GM18507 (cell line): ENCODE measurements at regions not wholly inside any gene's neighbourhood (a gene's known extent, or its start where the extent isn't known, plus 50 kb on each side); places are given as distances from the start of the nearest gene placed in this dataset.
"Not testable (repeated sequence)": the region's sequence is repeated elsewhere in the genome, so short reads cannot be mapped to it uniquely, and the experiment has no call there.

ENCODE experiments used
- DNase-seq: peaks from one replicate; pipeline ENCODE4 v3.0.0; 2011; ENCODE audit warnings: low read depth; ENCODE audit not compliant: insufficient read length; ENCODE audit errors: extremely low spot score
- FAIRE-seq: peaks from 2 replicates; lab custom pipeline; 2011; peaks lifted over from hg19 to GRCh38; lab: Jason Lieb, UNC

- FAIRE-seq (no peak), DNase-seq (no peak)
These were observed 1213.4 kb downstream of the STIM2 start for GRCh38 chr4:28073860-28074555.

GRCh38 chr4:28075401-28075956, 1214.8 kb downstream of the STIM2 start:
- FAIRE-seq, result no peak
- no peak for DNase-seq

- not testable (repeated sequence) for DNase-seq, FAIRE-seq
These were observed 1216.6 kb downstream of the STIM2 start for GRCh38 chr4:28077203-28077602.

GRCh38 chr4:28082686-28083390, 1222.2 kb downstream of the STIM2 start:
- no peak for DNase-seq

GRCh38 chr4:28092610-28093009, 1232.0 kb downstream of the STIM2 start:
- DNase-seq (no peak), FAIRE-seq (no peak)

More at GRCh38 chr4:28082686-28083390, 1222.2 kb downstream of the STIM2 start:
- FAIRE-seq, result no peak

- no peak for FAIRE-seq
These were observed 1232.4 kb downstream of the STIM2 start for GRCh38 chr4:28093071-28093470.

GRCh38 chr4:28101583-28101982, 1240.9 kb downstream of the STIM2 start:
- FAIRE-seq, result no peak
- DNase-seq, result no peak

More at GRCh38 chr4:28093071-28093470, 1232.4 kb downstream of the STIM2 start:
- DNase-seq, result no peak

GRCh38 chr4:28105271-28105859, 1244.7 kb downstream of the STIM2 start:
- DNase-seq, result no peak
- no peak for FAIRE-seq

- DNase-seq, result no peak
- no peak for FAIRE-seq
These were observed 1245.5 kb downstream of the STIM2 start for GRCh38 chr4:28106155-28106554.

GRCh38 chr4:28109801-28110200, 1249.2 kb downstream of the STIM2 start:
- no peak for DNase-seq
- no peak for FAIRE-seq

- DNase-seq, FAIRE-seq: not testable (repeated sequence)
These were observed 1252.2 kb downstream of the STIM2 start for GRCh38 chr4:28112691-28113335.

- not testable (repeated sequence) for DNase-seq
These were observed 1252.9 kb downstream of the STIM2 start for GRCh38 chr4:28113586-28113985.

GRCh38 chr4:28116526-28117083, 1256.0 kb downstream of the STIM2 start:
- not testable (repeated sequence) for DNase-seq, FAIRE-seq

More at GRCh38 chr4:28113586-28113985, 1252.9 kb downstream of the STIM2 start:
- FAIRE-seq, result not testable (repeated sequence)

- FAIRE-seq, result no peak
These were observed 1256.5 kb downstream of the STIM2 start for GRCh38 chr4:28117084-28117682.

GRCh38 chr4:28146191-28146590, 1285.5 kb downstream of the STIM2 start:
- no peak for DNase-seq
- no peak for FAIRE-seq

More at GRCh38 chr4:28117084-28117682, 1256.5 kb downstream of the STIM2 start:
- no peak for DNase-seq

- FAIRE-seq (no peak), DNase-seq (no peak)
These were observed 1287.6 kb downstream of the STIM2 start for GRCh38 chr4:28148221-28148620.

- no peak for FAIRE-seq
These were observed 1289.1 kb downstream of the STIM2 start for GRCh38 chr4:28149762-28150161.

GRCh38 chr4:28151314-28151713, 1290.7 kb downstream of the STIM2 start:
- FAIRE-seq (no peak), DNase-seq (no peak)

More at GRCh38 chr4:28149762-28150161, 1289.1 kb downstream of the STIM2 start:
- no peak for DNase-seq

- no peak for DNase-seq
- no peak for FAIRE-seq
These were observed 1306.8 kb downstream of the STIM2 start for GRCh38 chr4:28167411-28167810.
